Gastrocnemius medialis (tissue), 4 donors: ENCODE measurements at regions not wholly inside any gene's neighbourhood (a gene's known extent, or its start where the extent isn't known, plus 50 kb on each side); places are given as distances from the start of the nearest gene placed in this dataset.

Experiments
- POLR2A ChIP-seq, 2 donors: fragments of 450-650 bp; IDR thresholded peaks; one replicate each; pipeline ENCODE4 v1.6.1; 2017; ENCODE audit warnings: antibody characterized with exemption in 2 of 2, mild to moderate bottlenecking in 2 of 2, moderate library complexity in 2 of 2
- TF ChIP-seq, protein P1 (sequence below), 5 experiments: fragments of 450-650 bp in 3 of 5; fragments of 200-600 bp in 2 of 5; sonication (generic) in 2 of 5; IDR thresholded peaks in 4 of 5; conservative IDR thresholded peaks in 1 of 5; 1 replicate in 4 of 5; 2 replicates in 1 of 5; pipeline ENCODE4 v1.5.1; 2016 to 2019; ENCODE audit warnings: antibody characterized with exemption in 5 of 5, mild to moderate bottlenecking in 3 of 5, moderate library complexity in 3 of 5

DNA sequence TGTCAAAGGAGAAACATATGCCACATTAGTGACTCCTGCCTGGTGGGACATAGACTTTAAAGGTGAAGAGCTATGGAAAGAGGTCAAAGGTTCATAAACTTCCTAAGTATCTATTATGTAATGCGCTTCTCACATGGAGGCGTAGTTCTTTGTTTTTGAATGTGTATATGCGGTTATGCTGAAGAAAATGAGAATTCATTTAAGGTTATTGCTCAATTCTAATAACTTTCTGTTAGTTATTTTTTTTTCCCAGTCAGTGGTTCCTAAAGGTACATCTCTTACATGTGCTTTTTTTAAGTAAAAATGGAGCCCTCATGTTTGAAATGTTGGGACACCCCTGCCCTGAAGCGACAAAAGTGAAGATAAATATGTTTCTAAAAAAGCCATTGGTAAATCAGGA, 156.2 kb downstream of the SPATA31D1 start:
- TF ChIP-seq POLR2A (IDR thresholded peaks at IDR 0.05), result no peak
- TF ChIP-seq, protein P1, sequence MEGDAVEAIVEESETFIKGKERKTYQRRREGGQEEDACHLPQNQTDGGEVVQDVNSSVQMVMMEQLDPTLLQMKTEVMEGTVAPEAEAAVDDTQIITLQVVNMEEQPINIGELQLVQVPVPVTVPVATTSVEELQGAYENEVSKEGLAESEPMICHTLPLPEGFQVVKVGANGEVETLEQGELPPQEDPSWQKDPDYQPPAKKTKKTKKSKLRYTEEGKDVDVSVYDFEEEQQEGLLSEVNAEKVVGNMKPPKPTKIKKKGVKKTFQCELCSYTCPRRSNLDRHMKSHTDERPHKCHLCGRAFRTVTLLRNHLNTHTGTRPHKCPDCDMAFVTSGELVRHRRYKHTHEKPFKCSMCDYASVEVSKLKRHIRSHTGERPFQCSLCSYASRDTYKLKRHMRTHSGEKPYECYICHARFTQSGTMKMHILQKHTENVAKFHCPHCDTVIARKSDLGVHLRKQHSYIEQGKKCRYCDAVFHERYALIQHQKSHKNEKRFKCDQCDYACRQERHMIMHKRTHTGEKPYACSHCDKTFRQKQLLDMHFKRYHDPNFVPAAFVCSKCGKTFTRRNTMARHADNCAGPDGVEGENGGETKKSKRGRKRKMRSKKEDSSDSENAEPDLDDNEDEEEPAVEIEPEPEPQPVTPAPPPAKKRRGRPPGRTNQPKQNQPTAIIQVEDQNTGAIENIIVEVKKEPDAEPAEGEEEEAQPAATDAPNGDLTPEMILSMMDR (IDR thresholded peaks at IDR 0.05 in 4 of 5, conservative IDR thresholded peaks at IDR 0.05 in 1 of 5), result no peak
